Jurkat, Clone E6-1 (cell line): ENCODE measurements at regions not wholly inside any gene's neighbourhood (a gene's known extent, or its start where the extent isn't known, plus 50 kb on each side); places are given as distances from the start of the nearest gene placed in this dataset.

Experiments
- DNase-seq: peaks from one replicate; pipeline ENCODE4 v3.0.0-alpha.2; 2011; ENCODE audit warnings: low read depth, low spot score
- H3K4me3 ChIP-seq: 2 replicates; pipeline ENCODE4 v1.5.1; 2011; ENCODE audit warnings: mild to moderate bottlenecking, low read length, control low read depth, moderate library complexity

DNA sequence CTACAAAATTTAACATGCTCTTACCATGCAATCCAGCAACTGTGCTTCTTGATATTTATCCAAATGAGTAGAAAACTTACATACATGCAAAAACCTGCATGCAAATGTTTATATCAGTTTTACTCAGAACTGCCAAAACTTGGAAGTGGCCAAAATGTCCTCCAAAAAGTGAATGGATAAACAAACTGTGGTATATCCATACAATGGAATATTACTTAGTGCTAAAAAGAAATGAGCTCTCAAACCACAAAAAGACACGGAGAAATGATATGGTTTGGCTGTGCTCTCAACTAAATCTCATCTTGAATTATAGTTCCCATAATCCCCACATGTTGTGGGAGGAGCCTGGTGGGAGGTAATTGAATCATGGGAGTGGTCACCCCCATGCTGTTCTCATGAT, 267.2 kb downstream of the ZEB2 start:
- DNase-seq, result no peak
- H3K4me3 ChIP-seq, result no peak overlapping the region

DNA sequence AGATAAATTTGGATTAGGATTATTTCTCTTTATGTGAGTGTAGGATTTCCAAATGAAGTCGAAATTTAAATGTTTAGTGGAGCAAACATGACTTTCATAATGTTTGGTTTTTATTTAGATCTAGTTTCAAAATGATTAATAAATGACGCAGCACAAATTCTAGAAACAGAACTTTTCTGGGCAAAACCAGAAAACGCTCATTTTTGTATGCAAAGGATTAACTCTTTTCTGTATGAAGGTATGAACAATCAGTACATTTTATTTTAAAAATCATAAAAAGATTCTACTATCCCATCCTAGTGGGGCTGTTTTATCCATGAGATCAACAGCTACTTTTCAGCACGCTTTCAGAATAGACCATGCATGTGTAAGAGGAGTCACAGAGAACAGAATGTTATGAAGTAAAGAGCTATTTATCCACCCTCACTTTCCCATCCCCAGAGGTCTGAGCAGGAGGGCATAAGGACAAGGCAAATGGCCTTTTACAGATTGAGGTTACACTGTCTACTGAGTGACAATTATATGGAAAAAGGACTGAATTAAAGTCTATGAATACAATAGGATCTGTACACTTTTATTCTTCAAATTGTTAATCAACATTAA, 270.8 kb downstream of the ZEB2 start:
- DNase-seq, result no peak
- H3K4me3 ChIP-seq, result no peak overlapping the region

DNA sequence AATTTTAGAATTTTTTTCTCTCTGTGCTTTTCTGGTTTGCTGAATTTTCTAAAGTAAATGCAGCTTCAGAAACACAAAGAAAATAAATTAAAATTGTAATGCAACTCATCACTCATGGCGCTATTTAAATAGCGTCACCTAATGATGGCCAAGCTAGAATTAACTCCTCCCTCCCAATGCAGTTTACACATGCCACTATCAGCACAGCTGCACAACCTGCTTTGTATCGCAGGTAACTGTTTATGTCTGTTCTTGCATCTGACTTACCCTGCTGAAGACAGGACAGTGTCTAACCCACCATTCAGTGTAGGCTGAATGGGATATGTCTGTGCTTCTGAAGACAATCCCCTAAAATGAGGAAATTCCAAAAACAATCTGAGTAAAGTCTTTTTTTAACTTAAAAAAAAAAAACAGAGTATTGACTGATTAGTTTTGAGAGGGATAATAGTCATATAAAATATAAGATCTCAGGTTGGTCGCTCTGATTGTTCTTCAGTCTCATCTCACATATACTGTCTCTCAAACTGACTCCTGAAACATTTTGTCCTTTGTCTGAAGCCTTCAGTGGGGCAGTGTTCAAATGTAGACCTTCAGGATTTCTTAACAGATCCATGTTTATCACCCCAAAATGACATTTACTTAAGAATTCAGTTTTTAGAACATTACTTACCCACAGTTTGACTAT, 271.4 kb downstream of the ZEB2 start:
- H3K4me3 ChIP-seq, result no peak overlapping the region
- DNase-seq, result no peak

DNA sequence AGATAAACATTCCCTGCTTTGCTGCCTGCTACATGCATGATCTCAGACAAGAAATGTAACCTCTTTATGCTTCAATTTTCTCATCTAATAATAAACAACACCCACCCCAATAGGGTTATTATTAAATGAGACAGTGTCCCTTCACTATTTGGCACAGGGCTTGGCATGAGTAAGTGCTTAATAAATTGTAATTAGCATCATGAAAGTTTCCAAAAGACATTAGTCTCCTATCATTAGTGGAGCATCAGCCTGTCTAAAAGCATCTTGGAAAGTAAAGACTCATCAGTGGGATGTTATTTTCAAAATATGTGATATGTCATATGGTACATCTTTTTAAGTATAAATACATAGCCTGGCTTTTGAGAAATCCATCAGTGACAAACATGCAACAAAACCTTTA, 275.0 kb downstream of the ZEB2 start:
- DNase-seq, result no peak
- H3K4me3 ChIP-seq, result no peak overlapping the region

DNA sequence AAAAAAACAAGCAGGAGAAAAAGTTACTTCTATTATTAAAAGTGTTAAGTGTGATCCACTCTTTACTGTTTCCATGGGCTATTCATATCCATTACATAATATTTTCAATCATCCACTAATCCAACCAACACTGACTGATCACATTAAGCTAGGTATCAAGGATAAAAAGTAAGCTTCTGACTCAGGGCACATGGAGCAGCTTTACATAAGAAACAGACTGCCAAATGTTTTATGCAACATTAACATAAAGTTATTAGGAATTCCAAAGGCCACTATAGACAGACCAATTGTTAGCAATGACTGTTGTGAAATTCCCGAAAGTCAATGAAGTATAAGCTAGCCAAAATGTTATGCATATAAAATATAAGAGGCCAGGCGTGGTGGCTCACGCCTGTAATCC, 277.6 kb downstream of the ZEB2 start:
- H3K4me3 ChIP-seq, result no peak overlapping the region
- DNase-seq, result no peak

DNA sequence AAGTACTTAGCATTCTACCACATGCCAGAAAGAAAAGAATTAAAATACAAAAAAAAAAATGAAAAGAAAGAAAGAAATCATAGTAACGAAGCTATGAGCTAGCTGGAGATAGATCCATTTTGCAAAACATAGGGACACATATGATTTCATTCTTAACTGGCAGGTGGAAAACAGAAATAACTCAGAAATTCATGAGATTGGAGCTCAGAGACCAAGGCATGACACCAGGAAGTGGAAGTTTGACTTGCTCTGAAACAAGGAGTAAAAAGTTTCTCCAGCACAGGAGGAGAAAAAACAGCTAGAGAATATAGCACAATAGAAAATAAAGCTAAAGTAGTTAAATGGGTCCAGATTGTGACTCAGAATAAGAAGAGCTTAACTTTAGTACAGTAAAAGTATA, 278.1 kb downstream of the ZEB2 start:
- H3K4me3 ChIP-seq, result no peak overlapping the region
- DNase-seq, result no peak

DNA sequence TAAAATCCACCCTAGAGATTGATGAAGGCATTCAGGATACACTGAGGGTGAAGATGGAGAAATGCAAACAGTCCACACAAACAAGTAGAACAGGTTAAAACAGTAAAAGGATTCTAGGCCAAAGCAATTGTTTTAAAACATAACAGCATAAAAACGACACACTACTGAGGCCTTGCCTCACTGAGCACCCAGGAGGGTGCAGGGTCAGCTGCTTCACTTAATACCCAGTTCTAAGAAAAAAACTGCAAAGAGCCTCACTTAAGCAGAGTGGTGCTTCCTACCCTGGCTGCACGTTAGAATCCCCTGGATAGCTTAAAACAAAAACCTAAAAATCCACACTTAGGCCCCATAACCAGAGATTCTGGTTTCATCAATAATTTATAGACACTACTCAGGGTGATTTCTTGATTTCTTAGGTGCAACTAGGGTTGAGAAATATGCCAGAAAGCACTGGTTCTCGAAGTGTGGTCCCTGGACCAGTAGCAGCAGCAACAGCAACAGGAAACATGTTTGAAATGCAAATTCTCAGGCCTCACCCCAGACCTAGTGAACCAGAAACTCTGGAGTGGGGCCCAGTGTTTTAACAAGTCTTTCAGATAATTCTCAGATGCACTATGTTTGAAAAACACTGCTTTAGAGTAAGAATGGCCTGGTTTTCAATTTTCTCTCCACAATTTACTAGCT, 279.1 kb downstream of the ZEB2 start:
- DNase-seq, result no peak
- no peak overlapping the region for H3K4me3 ChIP-seq

DNA sequence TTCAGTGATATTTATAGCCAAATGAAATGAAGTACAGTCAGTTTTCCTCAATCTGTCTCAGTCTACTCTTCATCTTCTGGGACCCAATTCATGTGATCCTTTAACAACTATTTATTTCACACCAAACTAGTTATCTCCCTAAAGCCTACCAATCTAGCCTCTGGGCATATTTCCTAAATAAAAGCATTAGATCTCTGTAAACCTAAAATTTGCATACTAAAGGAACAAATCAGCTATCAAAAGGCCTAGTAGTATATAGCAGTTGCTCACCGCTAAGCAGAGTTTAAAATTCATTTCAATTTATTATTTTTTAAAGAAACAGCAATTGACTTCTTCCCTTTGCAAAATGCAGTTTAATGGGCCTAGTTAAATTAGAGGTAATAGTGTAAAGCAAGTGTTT, 280.2 kb downstream of the ZEB2 start:
- H3K4me3 ChIP-seq, result no peak overlapping the region
- no peak for DNase-seq

DNA sequence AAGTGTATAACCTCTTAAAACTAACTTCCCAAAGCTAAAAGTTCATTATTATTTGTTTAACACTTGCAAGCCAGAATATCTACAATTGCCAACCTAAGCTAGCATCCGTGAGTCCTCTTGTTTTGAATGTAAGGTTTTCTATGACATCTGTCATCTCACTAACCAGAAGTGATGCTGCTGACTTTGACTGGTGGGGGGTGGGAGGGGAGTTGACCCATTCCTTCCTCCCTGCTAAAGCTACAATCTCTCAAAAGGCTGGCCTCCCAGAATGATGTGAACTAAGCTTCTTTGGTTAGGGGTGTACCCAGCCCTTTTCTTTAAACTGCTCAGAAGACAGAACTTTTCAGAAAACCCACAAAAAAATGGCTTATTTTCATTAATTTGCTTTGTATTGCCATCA, 280.6 kb downstream of the ZEB2 start:
- DNase-seq, result no peak
- no peak overlapping the region for H3K4me3 ChIP-seq

DNA sequence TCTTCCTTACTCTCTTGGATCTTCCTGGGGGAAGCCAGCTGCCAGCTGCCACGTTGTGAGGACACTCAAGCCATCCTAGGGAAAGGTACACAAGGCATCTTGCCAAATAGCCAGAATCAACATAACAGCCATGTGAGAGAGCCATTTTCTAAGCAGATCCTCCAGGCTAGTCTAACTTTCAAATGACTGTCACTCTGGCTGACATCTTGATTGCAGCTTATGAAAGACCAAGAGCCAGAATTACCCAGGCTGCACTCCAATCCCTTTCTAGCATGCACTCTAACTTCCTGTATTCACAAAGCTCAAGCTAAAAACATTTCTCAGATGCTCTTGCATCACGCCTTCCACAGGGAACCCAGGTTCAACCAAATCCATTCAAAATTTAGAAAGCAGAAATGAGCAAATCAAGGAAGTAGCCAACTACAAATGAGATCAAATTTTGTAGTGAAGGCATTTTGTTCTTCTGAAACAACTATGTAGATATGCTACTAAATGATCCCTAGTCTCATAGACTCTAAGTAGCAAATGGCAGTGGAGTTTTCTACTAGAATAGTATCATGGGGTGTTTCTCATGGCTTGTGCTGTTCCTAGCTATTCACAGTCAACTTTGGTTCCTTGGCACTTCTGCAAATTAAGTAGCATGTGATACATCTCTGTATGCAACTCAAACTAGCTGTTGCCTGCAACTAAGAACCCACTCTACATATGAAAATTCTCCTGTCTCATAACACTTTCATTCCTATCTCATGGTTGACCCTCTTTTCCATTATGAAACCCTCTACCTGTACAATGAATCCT, 281.9 kb downstream of the ZEB2 start:
- no peak for DNase-seq
- no peak overlapping the region for H3K4me3 ChIP-seq

DNA sequence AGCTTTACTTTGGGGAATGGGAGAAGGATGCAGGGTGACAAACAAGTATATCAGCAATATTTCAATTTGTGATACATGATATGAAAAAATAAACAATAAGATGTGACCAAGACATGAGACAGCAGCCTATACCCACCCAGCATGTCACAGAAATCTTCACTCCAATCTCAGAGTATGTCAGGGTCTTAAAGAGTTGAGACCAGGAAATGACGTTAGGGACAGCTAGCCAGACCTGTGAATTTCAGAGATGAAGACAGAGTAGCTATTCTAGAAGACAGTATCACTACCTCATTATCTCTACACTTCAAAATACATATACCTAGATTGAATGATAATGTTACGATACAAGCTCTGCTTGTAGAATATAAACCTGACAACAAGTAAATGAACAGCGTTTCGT, 282.8 kb downstream of the ZEB2 start:
- no peak for DNase-seq
- H3K4me3 ChIP-seq, result no peak overlapping the region

DNA sequence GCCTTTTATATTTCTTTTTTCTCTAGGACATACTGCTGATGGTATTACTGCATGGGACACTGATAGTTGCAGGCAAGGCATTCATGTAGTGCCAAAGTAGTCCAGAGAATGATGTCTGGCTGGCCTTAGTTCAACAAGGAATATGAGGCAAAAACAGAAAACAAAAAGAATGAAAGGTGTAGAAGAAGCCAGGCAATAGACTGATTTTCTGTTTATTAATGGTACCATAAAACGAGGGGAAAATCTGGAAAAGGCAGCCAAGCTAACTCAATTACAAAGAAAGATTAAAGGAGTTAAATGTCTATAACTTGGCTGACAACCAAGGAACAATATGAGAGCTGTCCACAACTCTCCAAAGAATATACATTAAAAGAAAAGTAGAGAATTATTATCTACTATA, 284.9 kb downstream of the ZEB2 start:
- DNase-seq, result no peak
- no peak overlapping the region for H3K4me3 ChIP-seq

DNA sequence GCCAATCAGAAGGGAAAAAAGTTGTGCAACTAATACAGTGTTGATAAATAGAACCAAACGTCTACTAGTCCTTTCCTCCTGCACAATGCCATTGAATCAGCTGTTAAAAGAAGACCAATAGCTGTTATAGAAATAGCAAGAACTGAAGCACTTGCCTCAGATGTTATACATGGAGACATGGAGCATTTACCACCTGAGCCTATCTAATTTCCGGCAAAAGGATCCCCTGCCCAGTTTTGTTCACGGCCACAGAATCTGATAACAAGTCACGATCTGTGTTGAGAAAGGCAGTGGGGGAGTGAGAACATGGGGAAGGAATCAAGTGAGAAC, 285.4 kb downstream of the ZEB2 start:
- H3K4me3 ChIP-seq, result no peak overlapping the region

DNA sequence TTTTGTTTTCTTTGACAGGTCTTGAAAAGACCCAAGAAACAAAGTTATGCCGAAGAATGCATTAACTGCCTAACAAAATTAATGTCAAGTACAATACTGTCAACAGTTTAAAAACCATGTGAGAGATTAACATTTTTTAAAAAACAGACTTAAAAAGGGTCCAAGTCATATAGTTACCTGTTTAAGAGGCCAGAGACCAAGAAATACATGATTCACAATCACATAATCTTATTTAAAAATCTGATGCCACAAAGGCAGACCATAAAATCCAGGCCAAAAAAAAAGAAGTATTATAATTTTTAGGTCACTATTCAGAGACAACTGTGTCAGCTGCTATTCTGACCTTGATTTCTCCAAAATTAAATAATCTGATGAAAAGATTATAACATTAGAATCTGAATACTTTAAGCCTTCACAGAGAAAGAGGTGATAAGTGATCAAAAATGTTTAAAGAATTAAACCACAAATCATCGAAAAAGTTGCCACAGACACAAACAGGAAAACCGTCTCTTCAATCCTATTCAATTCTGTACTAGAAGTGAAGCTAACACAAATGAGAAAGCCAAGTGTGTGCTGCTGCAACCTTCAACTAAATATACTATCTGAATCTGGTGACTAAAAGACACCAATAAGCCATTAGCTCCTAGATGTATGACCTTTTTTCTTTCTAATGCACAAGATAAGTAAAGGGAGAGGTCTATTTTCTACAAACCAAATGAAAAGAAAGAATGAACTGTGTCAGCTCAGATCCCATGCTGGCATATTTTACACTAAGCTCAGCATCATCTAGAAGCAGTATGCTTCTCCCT, 286.0 kb downstream of the ZEB2 start:
- H3K4me3 ChIP-seq, result no peak overlapping the region
- DNase-seq, result no peak

More for the DNA sequence above, 285.4 kb downstream of the ZEB2 start:
- DNase-seq, result no peak

DNA sequence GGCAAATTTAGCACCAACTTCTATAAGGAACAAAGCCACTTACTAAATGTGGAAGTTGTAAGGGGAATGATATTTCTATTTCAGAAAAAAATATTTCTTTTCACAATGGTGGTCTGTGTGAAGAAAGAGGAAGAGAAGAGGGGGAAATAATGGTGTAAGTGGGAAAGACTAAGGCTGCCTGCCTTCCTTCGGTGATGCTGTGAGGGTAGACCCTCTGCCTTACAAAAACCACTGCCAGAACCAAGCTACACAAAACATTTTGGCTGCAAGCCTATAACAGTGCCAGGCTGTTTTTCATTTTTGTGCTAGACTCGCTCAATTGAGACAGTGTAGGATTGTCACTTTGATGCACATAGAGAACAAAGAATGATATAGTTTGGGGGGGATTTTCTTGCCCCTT, 286.6 kb downstream of the ZEB2 start:
- DNase-seq, result no peak
- H3K4me3 ChIP-seq, result no peak overlapping the region

DNA sequence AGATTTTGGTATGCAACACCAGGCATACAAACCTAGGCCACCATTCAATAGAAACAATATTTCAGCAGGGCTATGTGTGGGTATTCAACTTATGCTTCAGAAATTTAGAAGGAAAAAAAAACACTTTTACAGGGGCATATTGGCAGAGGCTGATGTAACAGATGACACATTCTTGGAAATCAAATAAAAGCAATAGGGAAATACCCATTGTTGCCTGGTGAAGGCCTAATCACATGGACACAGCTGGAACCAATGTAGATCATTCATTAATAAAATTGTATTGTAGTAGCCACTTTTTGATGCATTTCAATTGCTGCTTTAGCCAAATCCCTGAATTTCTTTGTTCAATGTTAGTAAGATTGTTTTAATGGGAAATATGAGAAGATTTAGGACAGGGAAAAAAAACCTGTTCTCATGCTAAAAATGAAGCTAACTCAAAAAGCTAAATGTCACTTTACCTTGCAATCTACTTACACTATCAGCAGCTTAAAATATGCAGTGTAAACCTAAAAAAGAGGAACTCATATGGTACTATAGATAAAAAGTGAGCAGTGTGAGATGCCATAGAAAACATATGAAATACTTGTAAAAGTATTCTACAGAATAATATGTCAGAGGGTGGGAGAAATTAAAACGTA, 289.4 kb downstream of the ZEB2 start:
- no peak for DNase-seq
- H3K4me3 ChIP-seq, result no peak overlapping the region

DNA sequence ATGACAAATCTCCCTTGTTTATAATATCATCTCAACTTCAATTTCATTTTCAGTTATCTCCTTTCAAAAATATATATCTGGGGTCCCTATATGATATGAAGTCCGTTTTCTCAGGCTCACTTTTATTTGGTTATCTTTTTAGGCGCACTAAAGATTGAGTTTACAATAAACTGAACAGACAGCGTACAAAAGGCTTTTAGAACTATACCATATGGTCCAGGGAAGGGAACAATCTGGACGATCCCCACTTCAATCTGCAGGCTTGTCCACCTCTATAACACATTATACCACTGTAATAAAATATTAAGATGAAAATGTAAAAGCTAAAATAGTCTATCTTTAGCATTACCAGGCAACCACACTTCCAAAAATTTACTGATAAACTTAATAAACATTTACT, 289.9 kb downstream of the ZEB2 start:
- no peak overlapping the region for H3K4me3 ChIP-seq
- DNase-seq, result no peak

DNA sequence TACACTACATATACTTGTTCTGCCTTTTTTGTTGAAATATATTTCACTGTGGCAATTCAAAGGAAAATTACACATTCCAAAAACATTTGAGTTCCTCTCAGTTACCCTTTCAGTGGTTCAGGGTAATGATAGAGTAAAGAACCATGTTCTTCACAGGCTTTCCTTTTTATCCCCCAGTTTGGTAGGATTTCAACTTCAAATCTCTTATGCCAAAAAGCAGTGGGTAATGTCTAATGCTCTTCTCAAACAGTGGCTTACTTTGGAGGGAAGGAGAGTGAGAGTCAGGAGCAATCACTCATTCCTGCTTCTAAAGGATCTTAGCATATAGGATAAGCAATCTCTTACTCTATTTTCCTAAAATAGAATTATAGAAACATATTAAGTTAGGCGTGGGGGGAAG, 290.6 kb downstream of the ZEB2 start:
- DNase-seq, result no peak
- no peak overlapping the region for H3K4me3 ChIP-seq
